GM21717 (cell line): ENCODE measurements at regions not wholly inside any gene's neighbourhood (a gene's known extent, or its start where the extent isn't known, plus 50 kb on each side); places are given as distances from the start of the nearest gene placed in this dataset.
"Not testable (repeated sequence)": the region's sequence is repeated elsewhere in the genome, so short reads cannot be mapped to it uniquely, and the experiment has no call there.

Experiments
- ATAC-seq: cut with Tn5 transposase; IDR thresholded peaks from one replicate; pipeline ENCODE4 v1.9.1; 2021; ENCODE audit warnings: mild to moderate bottlenecking, moderate library complexity; ENCODE audit not compliant: unreplicated experiment

DNA sequence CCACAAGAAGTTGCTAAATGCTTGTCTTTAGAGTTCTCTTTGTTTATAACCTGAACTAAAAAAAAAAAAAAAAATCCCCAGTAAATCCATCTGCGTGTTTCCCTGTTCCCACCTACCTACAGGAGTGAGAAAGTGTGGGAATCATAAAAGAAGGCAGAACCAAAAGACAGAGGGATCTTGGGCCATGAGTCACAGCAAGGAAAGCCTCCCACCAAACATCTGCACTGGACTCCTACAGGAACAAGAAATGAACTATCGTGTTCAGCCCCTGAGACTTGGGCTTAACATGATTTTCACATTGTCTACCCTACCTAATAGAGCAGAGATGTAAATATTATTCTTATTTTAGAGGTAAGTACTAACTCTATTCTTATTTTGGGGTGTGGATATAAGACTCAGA, 1761.2 kb upstream of the CELF4 start:
- no peak for ATAC-seq

DNA sequence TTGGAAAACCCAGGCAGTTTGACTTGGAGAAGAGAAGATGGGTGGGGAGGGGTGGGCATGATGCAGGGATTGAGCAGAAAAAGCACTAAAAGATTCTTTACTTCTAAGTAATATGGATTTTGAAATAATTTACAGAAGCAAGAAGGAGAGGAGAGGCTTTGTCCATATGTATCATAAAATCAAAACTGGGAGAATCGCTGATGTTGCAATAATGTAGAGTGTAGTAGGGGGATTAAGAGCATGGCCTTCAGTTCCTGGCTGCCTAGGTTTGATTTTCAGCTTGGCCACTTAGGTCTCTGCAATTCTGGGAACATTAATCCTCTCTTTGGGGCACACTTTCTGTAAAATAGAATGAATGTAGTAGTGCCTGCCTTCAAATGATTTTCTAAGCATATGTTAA, 1760.4 kb upstream of the CELF4 start:
- no peak for ATAC-seq

DNA sequence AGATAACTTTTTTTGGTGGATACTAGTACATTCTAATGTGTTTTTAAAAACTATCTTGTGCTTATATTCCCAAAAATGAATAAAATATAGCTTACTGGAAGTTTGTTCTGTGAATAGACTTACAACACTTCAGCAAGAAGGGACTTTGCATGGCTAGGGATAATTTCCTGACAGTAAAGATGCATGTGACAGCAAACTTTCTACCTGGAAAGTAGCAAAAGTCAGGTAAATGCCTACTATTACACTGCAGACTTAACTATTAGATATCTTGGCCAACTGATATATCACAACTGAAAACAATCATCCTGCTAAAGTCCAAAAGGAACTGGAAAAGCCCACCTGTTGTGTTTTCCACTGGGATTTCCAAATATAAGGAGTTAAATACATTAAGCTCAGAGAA, 1753.5 kb upstream of the CELF4 start:
- ATAC-seq: no peak

DNA sequence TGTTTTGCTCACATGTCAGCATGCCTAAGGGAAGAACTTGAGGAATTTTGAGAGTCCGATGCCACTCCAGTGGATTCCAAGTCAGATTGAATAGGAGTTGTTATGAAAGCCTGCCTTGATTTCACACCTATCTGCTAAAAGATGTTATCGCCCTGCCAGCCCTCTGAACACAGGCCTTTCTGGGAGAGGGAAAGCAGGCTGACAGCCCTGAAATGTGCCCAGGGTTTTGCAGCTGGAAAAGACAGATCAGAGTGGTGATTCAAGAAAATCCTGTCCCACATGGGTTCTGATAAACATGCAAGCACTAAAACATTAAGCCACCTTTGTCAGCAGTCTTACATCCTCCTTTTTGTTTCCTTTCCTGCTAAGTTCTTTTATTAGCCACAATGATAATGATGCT, 1752.9 kb upstream of the CELF4 start:
- no peak for ATAC-seq

DNA sequence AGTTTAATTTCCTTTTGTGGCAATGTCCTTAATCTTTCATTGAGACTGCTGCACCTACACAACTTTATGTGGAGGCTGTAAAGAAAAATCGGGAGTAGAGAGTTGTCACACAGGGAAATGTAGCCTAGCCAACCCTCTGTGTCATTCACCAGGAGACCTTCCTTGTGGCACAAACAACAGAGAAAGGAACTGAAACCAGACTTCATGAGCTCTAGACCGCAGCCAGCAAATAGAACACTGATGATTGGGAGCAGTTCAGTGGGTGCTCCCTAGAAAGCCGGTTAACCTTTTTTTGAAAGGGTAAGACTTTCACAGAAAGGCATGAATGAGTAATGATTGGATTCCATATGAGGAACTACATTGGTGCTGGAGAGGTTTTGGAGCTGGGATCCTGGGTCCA, 1752.4 kb upstream of the CELF4 start:
- no peak for ATAC-seq

DNA sequence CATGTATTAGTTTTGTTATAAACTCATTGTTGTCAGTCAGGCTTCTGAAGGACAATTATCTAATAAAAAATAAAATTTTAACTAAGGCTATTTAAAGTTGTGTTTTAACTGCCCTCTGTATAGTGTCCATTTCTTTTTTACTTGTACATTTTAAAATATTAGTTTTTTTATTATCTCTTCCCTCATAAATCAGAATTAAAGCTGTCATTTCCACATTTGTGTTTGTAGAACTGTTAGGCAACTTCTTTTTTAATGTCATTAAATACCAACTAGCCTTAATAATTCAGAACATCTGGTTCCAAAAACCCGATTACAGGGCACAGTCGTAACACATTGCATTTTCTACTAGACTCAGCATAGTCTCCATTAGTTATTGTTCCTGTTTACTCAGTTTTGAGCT, 1749.0 kb upstream of the CELF4 start:
- no peak for ATAC-seq

DNA sequence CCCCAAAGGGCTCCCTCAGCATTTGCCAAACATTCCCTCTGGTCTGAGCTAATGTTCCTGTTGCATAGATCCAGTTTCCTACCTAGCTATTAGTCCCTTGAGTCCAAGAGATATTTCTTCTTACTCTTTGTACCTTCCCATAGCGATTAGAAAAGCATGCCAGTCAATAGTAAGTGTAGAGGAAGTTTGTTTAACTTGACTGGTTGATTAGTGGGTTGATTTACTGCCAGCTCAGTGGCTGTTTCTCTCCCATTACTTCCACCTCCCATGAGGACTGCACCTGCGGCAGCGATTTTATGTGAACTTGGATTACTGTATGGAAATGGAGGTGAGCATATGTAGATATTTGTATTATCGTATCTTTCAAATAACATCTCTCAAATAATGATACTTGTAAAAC, 1748.4 kb upstream of the CELF4 start:
- ATAC-seq: no peak

DNA sequence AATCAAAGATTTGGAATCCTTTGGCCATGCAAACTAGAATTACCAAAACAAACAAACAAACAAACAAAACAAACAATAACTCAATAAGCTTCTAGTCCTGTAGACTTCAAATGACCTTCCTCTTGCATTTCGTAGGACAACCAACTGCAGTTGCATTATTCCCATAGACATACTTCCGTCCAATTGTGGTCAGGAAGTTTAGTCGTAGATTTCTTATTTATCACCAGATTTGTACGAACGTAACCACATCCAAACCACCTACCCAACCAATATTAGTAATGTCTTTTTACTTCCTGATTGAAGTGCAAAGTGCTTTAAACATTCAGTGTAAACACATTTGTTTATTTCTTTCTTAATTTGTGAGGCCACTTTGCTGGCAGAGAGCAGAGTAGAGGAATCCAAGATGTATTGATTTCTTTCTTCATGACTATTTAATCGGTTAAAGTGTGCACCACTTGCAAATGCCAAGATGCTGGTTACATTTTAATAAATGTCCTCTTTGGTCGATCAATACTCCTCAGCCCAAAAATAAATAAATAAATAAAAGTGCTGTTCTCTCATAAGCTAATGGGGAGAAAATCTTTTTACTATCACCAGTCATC, 1745.6 kb upstream of the CELF4 start:
- ATAC-seq: no peak

DNA sequence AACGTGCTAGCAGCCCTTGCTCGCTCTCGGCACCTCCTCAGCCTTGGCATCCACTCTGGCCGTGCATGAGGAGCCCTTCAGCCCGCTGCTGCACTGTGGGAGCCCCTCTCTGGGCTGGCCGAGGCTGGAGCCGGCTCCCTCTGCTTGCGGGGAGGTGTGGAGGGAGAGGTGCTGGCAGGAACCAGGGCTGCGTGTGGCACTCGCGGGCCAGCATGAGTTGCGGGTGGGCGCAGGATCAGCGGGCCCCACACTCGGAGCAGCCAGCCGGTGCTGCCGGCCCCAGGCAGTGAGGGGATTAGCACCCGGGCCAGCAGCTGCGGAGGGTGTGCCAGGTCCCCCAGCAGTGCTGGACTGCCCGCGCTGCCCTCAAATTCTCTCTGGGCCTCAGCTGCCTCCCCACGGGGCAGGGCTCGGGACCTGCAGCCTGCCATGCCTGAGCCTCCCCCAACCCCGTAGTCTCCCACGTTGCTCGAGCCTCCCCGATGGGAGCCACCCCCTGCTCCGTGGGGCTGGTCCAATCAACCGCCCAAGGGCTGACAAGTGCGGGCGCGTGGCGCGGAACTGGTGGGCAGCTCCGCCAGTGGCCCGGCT, 1743.4 kb upstream of the CELF4 start:
- not testable (repeated sequence) for ATAC-seq

DNA sequence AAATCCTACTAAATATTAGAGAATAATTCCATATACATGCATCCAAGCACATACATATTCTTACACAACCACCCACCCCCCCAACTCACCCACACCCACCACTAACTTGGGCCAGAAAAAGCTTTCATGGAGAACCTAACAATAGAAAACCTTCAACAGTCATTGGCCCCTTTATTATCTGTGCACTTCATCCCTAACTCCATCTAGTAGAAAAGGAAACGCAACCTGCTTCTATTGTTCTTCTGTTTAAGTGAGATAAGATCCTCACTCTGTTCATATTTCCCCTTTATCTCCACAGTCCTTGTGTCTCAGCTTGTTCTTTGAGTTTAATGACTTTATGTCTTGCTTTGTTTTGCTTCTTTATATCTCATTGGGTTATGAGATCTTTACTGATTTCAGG, 1740.2 kb upstream of the CELF4 start:
- ATAC-seq: no peak

DNA sequence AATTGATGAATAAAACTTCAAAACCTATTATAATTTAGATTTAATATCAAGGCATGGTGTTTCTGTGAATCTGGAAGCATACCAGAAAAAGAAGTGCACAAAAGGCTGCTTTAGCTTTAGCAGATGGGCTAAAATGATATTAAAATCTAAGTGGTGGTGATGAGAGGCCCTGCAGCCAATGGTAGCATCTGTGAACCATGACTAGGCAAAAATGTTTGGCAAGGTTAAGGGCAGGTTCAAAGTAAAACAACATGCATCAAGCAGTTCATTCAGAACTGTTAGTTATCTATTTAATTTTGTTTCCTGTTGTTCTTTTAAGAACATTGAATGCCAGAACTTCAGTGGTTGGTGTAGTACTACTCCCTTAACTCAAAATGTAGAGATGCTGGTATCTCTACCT, 1736.9 kb upstream of the CELF4 start:
- ATAC-seq: no peak

DNA sequence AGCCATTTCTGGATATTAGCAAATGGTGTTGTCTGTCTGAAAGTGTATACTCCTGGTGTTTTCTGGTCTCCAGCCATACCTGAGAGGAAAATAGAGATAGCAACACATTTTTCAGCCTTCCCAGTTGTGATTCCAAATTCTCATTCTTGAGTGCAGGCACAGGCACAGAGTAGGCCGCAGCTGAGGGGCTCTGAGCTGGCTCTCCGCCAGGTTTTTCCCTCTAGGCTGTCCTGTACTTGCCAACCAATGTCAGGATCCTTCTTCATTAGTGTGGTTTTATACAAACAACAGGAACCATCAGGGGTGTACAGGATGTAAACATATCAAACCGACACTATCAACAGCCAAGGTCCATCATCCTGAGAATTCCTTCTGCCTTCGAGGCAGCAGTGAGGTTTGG, 1733.6 kb upstream of the CELF4 start:
- no peak for ATAC-seq

DNA sequence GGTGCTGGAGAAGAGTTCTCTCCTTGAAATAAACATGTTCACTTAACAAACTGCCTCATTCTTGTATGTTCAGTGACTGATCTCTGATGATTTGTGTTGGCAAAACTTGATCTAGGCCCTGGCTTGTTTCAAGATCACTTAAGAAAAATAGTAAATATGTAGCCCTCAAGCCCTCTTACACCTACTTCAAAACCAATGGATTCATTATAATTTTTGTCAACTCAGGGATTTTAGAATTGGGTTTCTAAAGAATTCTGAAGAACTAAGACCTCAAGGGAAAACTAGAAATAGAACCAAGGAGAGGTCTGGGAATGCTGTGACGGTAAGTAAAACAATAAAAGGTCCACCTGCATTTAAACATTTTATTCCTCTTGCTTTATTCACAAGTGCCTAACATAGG, 1731.6 kb upstream of the CELF4 start:
- ATAC-seq: no peak

DNA sequence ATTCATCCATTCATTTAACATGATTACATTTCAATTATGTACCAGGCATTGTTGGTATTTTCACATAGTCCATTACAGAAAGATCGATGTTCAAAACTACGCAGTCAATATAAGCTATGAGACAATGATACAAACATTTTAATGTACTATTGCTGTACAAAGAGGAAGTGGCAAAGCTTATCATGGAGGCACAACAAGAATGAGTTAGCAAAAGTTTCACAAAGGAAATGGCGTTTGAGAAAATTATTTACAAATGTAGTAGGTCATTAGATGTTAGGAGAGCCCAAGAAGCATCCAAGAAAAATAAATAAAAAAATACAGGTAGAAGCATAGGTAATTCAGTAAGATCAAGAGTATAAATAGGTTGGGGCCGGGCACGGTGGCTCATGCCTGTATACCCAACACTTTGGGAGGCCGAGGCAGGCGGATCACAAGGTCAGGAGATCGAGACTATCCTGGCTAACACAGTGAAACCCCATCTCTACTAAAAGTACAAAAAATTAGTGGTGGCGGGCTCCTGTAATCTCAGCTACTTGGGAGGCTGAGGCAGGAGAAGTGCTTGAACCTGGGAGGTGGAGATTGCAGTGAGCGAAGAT, 1730.8 kb upstream of the CELF4 start:
- ATAC-seq: no peak

DNA sequence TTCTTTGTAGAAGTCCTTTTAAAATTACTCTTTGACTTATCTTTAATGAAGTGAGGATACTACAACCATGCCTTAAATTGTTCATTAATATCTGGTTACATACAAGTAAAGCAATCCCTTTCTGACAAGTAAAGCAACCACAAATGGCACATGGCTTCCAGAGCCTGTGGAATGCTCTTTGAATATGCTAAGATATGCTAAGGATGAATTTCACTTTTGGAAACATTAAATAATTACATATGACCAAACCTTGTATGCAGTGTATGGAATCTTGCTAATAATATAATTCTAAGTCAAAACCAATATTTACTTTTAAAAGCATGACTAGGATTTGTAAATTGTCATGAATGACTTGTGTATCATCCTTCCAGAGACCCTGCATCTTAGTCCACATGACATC, 1711.2 kb upstream of the CELF4 start:
- no peak for ATAC-seq

DNA sequence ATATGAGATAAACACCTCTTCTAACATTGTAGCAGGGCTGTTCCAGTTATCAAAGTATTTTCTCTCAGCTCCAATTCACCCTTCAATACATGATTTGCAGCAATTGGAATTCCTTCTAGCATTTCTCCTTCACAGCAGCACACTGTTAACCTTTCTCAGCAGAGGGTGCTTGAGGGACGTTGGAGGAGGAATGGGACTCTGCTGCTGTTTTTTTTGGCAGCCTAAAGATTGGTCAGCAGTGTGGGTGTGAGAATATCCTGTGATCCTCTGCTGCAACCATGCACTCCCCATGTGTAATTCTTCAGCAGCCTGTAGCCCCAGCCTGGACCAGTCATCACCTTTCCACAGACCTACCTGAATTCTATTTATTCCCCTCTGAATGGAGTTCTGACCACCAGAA, 1708.9 kb upstream of the CELF4 start:
- ATAC-seq: no peak

DNA sequence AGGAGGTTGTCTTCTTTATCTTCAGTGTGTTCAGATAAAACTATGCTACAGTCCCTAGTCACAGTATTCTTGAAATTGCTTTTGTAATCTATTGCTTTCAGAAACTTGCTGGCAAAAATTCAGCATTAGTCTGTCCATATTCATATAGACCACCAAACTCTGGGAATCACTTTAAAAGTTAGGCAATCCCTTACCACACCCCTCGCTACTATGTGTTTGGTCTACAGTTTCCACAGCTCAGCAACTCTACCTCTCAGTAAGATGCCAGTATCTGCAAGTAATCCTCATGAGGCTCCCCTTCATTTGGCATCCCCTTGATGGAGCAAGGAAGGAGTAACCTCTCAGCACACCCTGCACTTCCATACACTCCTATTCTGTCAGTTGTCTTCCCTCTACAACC, 1706.6 kb upstream of the CELF4 start:
- ATAC-seq: no peak

DNA sequence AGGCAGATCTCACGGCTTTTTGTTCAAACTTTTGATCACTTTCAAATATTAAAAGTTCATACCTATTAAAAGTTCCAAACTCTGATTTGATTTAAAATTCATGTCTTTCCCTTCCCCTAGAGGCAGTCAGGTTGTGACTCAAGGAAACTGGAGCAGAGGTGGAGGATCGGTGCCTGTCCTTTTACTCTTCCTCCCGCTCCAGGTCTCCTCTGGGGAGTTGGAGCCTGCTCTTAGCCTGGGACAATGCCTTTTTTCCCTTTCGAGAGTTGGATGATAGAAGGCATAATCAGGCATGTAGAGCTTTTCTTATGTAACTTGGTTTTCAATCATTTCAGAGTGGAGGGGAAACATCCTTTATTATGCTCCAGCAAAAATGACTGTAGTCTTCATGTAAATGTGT, 1706.1 kb upstream of the CELF4 start:
- ATAC-seq: no peak

DNA sequence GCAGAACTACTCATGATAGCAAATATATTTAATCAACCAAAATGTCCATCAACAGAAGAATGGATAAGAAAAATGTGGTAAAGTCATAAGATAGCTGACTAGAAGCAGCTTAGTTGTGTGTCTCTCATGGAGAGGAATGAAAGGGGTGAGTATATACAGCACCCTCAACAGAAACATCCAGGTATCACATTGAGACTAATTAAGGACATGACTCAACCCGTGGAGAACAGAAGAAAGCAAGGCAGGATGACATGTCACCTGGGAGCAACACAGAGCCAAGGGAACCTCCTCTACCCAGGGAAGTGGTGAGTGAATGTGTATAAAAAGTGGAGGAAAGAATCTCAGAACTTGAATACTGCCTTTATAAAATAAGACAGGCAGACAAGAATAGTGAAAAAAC, 1695.0 kb upstream of the CELF4 start:
- no peak for ATAC-seq

DNA sequence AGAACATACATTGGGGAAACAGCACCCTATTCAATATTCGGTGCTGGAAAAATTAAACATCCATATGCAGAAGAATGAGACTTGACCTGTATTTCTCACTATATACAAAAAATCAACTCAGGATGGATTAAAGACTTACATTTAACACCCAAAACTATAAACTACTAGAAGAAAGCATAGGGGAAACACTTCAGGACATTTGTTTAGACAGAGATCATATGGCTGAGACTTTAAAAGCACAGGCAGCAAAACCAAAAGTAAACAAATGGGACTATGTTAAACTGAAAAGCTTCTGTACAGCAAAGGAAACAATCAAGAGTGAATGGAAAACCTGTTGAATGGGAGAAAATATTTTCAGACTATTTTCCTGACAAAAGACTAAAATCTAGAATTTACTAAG, 1694.1 kb upstream of the CELF4 start:
- ATAC-seq: no peak

DNA sequence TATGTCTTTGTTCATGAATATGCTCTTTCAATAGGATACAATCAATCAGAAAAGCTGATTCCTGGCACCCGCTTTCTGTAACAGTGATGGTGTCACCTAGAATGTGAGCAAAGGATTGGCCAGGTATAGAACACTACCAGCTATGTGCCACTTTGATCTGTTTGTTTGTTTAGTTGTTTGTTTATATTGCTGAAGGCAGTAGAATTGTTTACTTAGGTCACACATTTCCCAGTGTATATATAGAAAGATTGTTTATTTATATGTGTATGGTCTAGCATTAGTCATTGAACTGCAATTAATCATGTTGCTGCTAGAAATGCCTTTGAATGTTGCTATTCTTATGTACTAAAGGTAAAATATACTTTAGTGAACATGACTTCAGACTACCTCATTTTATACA, 1678.6 kb upstream of the CELF4 start:
- ATAC-seq: no peak

DNA sequence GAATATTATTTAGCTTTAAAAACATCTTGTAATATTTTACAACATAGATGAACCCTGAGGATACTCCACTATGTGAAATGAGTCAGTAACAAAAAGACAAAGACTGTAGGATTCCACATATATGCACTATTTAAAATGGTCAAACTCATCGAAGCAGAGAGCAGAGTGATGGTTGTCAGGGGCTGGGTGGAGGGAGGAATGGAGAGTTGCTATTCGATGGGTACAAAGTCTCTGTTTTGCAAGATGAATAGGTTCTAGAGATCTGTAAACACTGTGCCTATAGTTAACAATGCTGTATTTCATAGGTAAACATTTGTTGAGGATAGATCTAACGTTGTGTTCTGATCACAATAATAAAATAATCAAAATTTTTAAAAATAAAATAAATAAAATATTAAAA, 1675.9 kb upstream of the CELF4 start:
- no peak for ATAC-seq
